Suprapubic skin (tissue), 3 donors: ENCODE measurements at regions not wholly inside any gene's neighbourhood (a gene's known extent, or its start where the extent isn't known, plus 50 kb on each side); places are given as distances from the start of the nearest gene placed in this dataset.

Source experiments
- CTCF ChIP-seq, 2 donors: fragments of 200-600 bp in 1 of 2; fragments of 450-650 bp in 1 of 2; sonication (generic) in 1 of 2; IDR thresholded peaks; one replicate each; pipeline ENCODE4 v1.5.1; 2016 to 2019; ENCODE audit warnings: antibody characterized with exemption in 2 of 2, mild to moderate bottlenecking in 1 of 2, moderate library complexity in 1 of 2
- POLR2AphosphoS5 ChIP-seq, 3 donors: sonication (generic); formaldehyde crosslinking; IDR thresholded peaks; one replicate each; pipeline ENCODE4 v1.6.1; 2017; ENCODE audit warnings: antibody characterized with exemption in 3 of 3

- TF ChIP-seq POLR2AphosphoS5 (IDR thresholded peaks at IDR 0.05) (no peak), CTCF (IDR thresholded peaks at IDR 0.05) (no peak)
Measured at GRCh38 chr7:123341102-123341501, 141.3 kb upstream of the SLC13A1 start.
